Activated CD8-positive, alpha-beta T cell treated with anti-CD3 and anti-CD28 coated beads for 36 hours (primary cell): ENCODE measurements at regions not wholly inside any gene's neighbourhood (a gene's known extent, or its start where the extent isn't known, plus 50 kb on each side); places are given as distances from the start of the nearest gene placed in this dataset.

Source experiments
- ATAC-seq: fragments of 200-7000 bp; cut with Tn5 transposase; one replicate; pipeline ENCODE4 v1.10.0; 2021; ENCODE audit warnings: mild to moderate bottlenecking, moderate library complexity
- CTCF ChIA-PET: fragments of 350-600 bp; sonication (Branson Sonifier 250); formaldehyde crosslinking; loops from one replicate; lab custom pipeline; 2021; ENCODE audit warnings: antibody characterized with exemption; lab: Charles Lee
- POLR2A ChIA-PET: fragments of 350-600 bp; sonication (Branson Sonifier 250); formaldehyde crosslinking; loops from one replicate; lab custom pipeline; 2021; ENCODE audit warnings: antibody characterized with exemption; lab: Charles Lee
- DNase-seq: peaks from one replicate; pipeline ENCODE4 v3.0.0-alpha.2; 2020
- H3K27ac Mint-ChIP-seq: one replicate; pipeline ENCODE4 v1.8.0; 2021; ENCODE audit warnings: mild to moderate bottlenecking, mixed read lengths
- H3K27me3 Mint-ChIP-seq: one replicate; pipeline ENCODE4 v1.8.0; 2021; ENCODE audit warnings: mixed read lengths
- H3K36me3 Mint-ChIP-seq: one replicate; pipeline ENCODE4 v1.8.0; 2021; ENCODE audit warnings: low read depth, mixed read lengths
- H3K4me1 Mint-ChIP-seq: one replicate; pipeline ENCODE4 v1.8.0; 2021; ENCODE audit warnings: low read depth, mixed read lengths
- H3K4me3 Mint-ChIP-seq: one replicate; pipeline ENCODE4 v1.8.0; 2021; ENCODE audit warnings: mild to moderate bottlenecking, moderate library complexity, mixed read lengths
- H3K9me3 Mint-ChIP-seq: one replicate; pipeline ENCODE4 v1.8.0; 2021; ENCODE audit warnings: mixed read lengths
- CTCF ChIP-seq: fragments of 200-600 bp; IDR thresholded peaks from one replicate; pipeline ENCODE4 v1.8.0; 2022; ENCODE audit warnings: antibody characterized with exemption, mild to moderate bottlenecking
- intact Hi-C: fragments of 100-400 bp; cut with micrococcal nuclease; formaldehyde crosslinking; loops from one replicate; pipeline ENCODE4 v1.10.0; 2022

GRCh38 chr11:26782220-26782965 lies 60.5 kb upstream of the SLC5A12 start:
- H3K4me1 Mint-ChIP-seq = no peaks in the 10 kb centered on the region
- no peaks in the 10 kb centered on the region for H3K36me3 Mint-ChIP-seq
- intact Hi-C loops = no loop called here
- H3K9me3 Mint-ChIP-seq = peaks cover 10% of the 10 kb centered on the region
- H3K4me3 Mint-ChIP-seq = no peak overlapping the region
- DNase-seq = no peak
- no peak for TF ChIP-seq CTCF
- no peak overlapping the region for H3K27ac Mint-ChIP-seq
- CTCF ChIA-PET = no interaction called here
- ATAC-seq = no peak
- POLR2A ChIA-PET = no interaction called here
- H3K27me3 Mint-ChIP-seq = no peaks in the 10 kb centered on the region

- no peak for ATAC-seq
- Mint-ChIP-seq H3K27me3 (no peaks in the 10 kb centered on the region), H3K27ac (no peak overlapping the region), H3K9me3 (peaks cover 10% of the 10 kb centered on the region), H3K36me3 (no peaks in the 10 kb centered on the region), H3K4me1 (no peaks in the 10 kb centered on the region), H3K4me3 (no peak overlapping the region)
- intact Hi-C loops = no loop called here
- no peak for TF ChIP-seq CTCF
- no peak for DNase-seq
- CTCF ChIA-PET = no interaction called here
- POLR2A ChIA-PET = no interaction called here
Observed at GRCh38 chr11:26783997-26784396, 62.1 kb upstream of the SLC5A12 start.

GRCh38 chr11:26790738-26791137 lies 68.9 kb upstream of the SLC5A12 start:
- H3K4me3 Mint-ChIP-seq = no peak overlapping the region
- no peaks in the 10 kb centered on the region for H3K4me1 Mint-ChIP-seq
- intact Hi-C loops = no loop called here
- ChIA-PET POLR2A (no interaction called here), CTCF (no interaction called here)
- H3K27me3 Mint-ChIP-seq = no peaks in the 10 kb centered on the region
- H3K9me3 Mint-ChIP-seq = no peaks in the 10 kb centered on the region
- DNase-seq (no peak), ATAC-seq (no peak)
- TF ChIP-seq CTCF = no peak
- H3K27ac Mint-ChIP-seq = no peak overlapping the region
- H3K36me3 Mint-ChIP-seq = no peaks in the 10 kb centered on the region

- Mint-ChIP-seq H3K4me1 (no peaks in the 10 kb centered on the region), H3K9me3 (no peaks in the 10 kb centered on the region), H3K27me3 (no peaks in the 10 kb centered on the region), H3K36me3 (no peaks in the 10 kb centered on the region), H3K27ac (no peak overlapping the region), H3K4me3 (no peak overlapping the region)
- ChIA-PET POLR2A (interaction anchor here (0.9 kb wide), 1 partner anchor 27 kb away, joined by 3 read pairs; no protein-coding TSS in a partner anchor), CTCF (no interaction called here)
- no peak for TF ChIP-seq CTCF
- ATAC-seq (no peak), DNase-seq (no peak)
- intact Hi-C loops = no loop called here
Observed at GRCh38 chr11:26792941-26793340, 71.1 kb upstream of the SLC5A12 start.

GRCh38 chr11:26793487-26793886 lies 71.6 kb upstream of the SLC5A12 start:
- Mint-ChIP-seq H3K27ac (no peak overlapping the region), H3K4me1 (no peaks in the 10 kb centered on the region), H3K4me3 (no peak overlapping the region), H3K36me3 (no peaks in the 10 kb centered on the region), H3K27me3 (no peaks in the 10 kb centered on the region), H3K9me3 (no peaks in the 10 kb centered on the region)
- ATAC-seq (no peak), DNase-seq (no peak)
- intact Hi-C loops = no loop called here
- CTCF ChIA-PET = no interaction called here
- POLR2A ChIA-PET = interaction anchor here (0.9 kb wide), 1 partner anchor 26 kb away, joined by 3 read pairs; no protein-coding TSS in a partner anchor
- no peak for TF ChIP-seq CTCF
